Hepatocyte (in vitro differentiated cells): ENCODE measurements at regions not wholly inside any gene's neighbourhood (a gene's known extent, or its start where the extent isn't known, plus 50 kb on each side); places are given as distances from the start of the nearest gene placed in this dataset.

Source experiments
- DNase-seq: peaks from one replicate; pipeline ENCODE4 v3.0.0-alpha.2; 2016; ENCODE audit warnings: low spot score
- H2AFZ ChIP-seq: fragments of 200-600 bp; sonication (generic); 2 replicates; pipeline ENCODE4 v1.6.0; 2016; ENCODE audit warnings: antibody characterized with exemption, mild to moderate bottlenecking
- H3K27ac ChIP-seq: fragments of 200-600 bp; sonication (generic); 2 replicates; pipeline ENCODE4 v1.5.1; 2016; ENCODE audit warnings: mild to moderate bottlenecking
- H3K27me3 ChIP-seq: fragments of 200-600 bp; sonication (generic); 2 replicates; pipeline ENCODE4 v1.6.1; 2016
- H3K36me3 ChIP-seq: fragments of 200-600 bp; sonication (generic); replicated peaks from 2 replicates; pipeline ENCODE4 v1.5.1; 2016; ENCODE audit warnings: low read depth; ENCODE audit not compliant: insufficient read depth
- H3K4me1 ChIP-seq: fragments of 200-600 bp; sonication (generic); 2 replicates; pipeline ENCODE4 v1.5.1; 2016; ENCODE audit warnings: mild to moderate bottlenecking, moderate library complexity; ENCODE audit not compliant: insufficient read depth
- H3K4me2 ChIP-seq: fragments of 200-600 bp; sonication (generic); 2 replicates; pipeline ENCODE4 v1.6.0; 2016
- H3K4me3 ChIP-seq: fragments of 200-600 bp; sonication (generic); 2 replicates; pipeline ENCODE4 v1.5.1; 2016; ENCODE audit warnings: mild to moderate bottlenecking
- H3K79me2 ChIP-seq: fragments of 200-600 bp; sonication (generic); 2 replicates; pipeline ENCODE4 v1.6.0; 2017; ENCODE audit warnings: mild to moderate bottlenecking
- H3K9me2 ChIP-seq: fragments of 200-600 bp; sonication (generic); replicated peaks from 2 replicates; pipeline ENCODE4 v1.6.0; 2017; ENCODE audit warnings: mild to moderate bottlenecking; ENCODE audit not compliant: insufficient read depth
- H3K9me3 ChIP-seq: fragments of 200-600 bp; sonication (generic); 2 replicates; pipeline ENCODE4 v1.5.1; 2016; ENCODE audit warnings: low read depth, mild to moderate bottlenecking
- H4K20me1 ChIP-seq: fragments of 200-600 bp; sonication (generic); 2 replicates; pipeline ENCODE4 v1.6.0; 2016; ENCODE audit warnings: mild to moderate bottlenecking; ENCODE audit not compliant: insufficient read depth, poor library complexity, severe bottlenecking
- CTCF ChIP-seq: fragments of 200-600 bp; sonication (generic); IDR thresholded peaks from 2 replicates; pipeline ENCODE4 v1.5.1; 2016; ENCODE audit warnings: antibody characterized with exemption, mild to moderate bottlenecking; ENCODE audit not compliant: poor library complexity
- EZH2 ChIP-seq: fragments of 200-600 bp; sonication (generic); IDR thresholded peaks from 2 replicates; pipeline ENCODE4 v1.6.1; 2016; ENCODE audit warnings: antibody characterized with exemption, mild to moderate bottlenecking, borderline replicate concordance
- EZH2phosphoT487 ChIP-seq: fragments of 200-600 bp; sonication (generic); IDR thresholded peaks from one replicate; pipeline ENCODE4 v1.6.1; 2018; ENCODE audit warnings: antibody characterized with exemption, mild to moderate bottlenecking, low read depth, moderate library complexity; ENCODE audit not compliant: unreplicated experiment, severe bottlenecking
- WGBS: methylation state at CpG from one replicate; pipeline ENCODE4 v1.1.6; 2016; ENCODE audit warnings: low lambda C conversion rate; ENCODE audit errors: missing lambda C conversion rate; 5-methylcytosine and 5-hydroxymethylcytosine counted together

DNA sequence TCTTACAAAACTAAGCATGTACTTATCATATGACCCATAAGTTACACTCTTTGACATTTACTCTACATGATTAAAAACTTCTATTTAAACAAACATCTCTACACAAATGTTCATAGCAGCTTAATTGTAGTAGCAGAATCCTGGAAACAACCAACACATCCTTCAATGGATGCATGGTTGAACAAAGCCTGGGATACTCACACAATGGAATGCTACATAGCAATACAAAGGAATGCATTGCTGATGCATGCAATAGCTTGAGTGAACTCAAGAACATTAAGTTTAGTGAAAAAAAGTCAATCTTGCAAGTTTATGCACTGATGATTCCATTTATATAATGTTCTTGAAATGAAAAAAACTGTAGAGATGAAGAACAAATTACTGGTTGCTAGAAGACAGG lies 686.9 kb downstream of the LRRIQ3 start:
- no peak for DNase-seq
- no peaks in the 10 kb centered on the region for H3K27me3 ChIP-seq
- H4K20me1 ChIP-seq, result no peaks in the 10 kb centered on the region
- TF ChIP-seq EZH2phosphoT487 (no peak), EZH2 (no peak), CTCF (no peak)
- no peaks in the 10 kb centered on the region for H3K79me2 ChIP-seq
- no peak overlapping the region for H2AFZ ChIP-seq
- no peak overlapping the region for H3K27ac ChIP-seq
- H3K9me2 ChIP-seq, result no peaks in the 10 kb centered on the region
- H3K4me3 ChIP-seq, result no peak overlapping the region
- H3K36me3 ChIP-seq, result no peaks in the 10 kb centered on the region
- no peaks in the 10 kb centered on the region for H3K4me1 ChIP-seq
- H3K4me2 ChIP-seq, result no peak overlapping the region
- H3K9me3 ChIP-seq, result no peaks in the 10 kb centered on the region

GRCh38 chr1:73500154-73500553 lies 697.8 kb downstream of the LRRIQ3 start:
- Histone ChIP-seq H3K27me3 (no peaks in the 10 kb centered on the region), H3K4me1 (no peaks in the 10 kb centered on the region), H3K9me3 (no peaks in the 10 kb centered on the region), H3K27ac (no peak overlapping the region), H2AFZ (no peak overlapping the region), H3K4me2 (no peak overlapping the region), H3K4me3 (no peak overlapping the region), H3K36me3 (no peaks in the 10 kb centered on the region), H3K9me2 (no peaks in the 10 kb centered on the region), H3K79me2 (no peaks in the 10 kb centered on the region), H4K20me1 (no peaks in the 10 kb centered on the region)
- no peak for DNase-seq
- TF ChIP-seq EZH2 (no peak), CTCF (no peak), EZH2phosphoT487 (no peak)
- WGBS, result 82% methylated on average over 2 of the region's 2 CpGs

DNA sequence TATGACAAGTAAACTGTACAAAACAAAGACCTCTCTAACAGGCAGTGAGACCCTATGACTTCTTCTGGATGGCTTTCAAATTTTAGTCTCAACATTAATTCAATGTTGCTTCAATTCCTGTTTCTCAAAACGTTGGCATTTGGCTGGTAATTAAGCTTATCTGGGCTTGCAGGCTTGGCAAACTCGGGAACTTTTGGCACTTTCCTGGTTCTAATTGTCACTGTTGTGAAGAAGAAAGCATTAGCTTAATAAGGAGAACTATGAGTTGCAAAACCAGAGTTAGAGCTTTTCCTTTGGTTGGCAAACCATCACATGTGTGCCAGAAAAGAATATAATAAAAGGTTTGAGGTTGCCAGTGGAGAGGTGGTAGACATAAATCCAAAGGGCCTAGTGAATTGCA lies 698.3 kb downstream of the LRRIQ3 start:
- WGBS, result 54% methylated on average over 2 of the region's 2 CpGs
- H3K27ac ChIP-seq, result no peak overlapping the region
- H3K79me2 ChIP-seq, result no peaks in the 10 kb centered on the region
- no peak for TF ChIP-seq EZH2
- TF ChIP-seq EZH2phosphoT487, result no peak
- TF ChIP-seq CTCF, result no peak
- H3K9me3 ChIP-seq, result no peaks in the 10 kb centered on the region
- no peaks in the 10 kb centered on the region for H3K4me1 ChIP-seq
- no peaks in the 10 kb centered on the region for H3K36me3 ChIP-seq
- DNase-seq, result no peak
- H3K4me3 ChIP-seq, result no peak overlapping the region
- H4K20me1 ChIP-seq, result no peaks in the 10 kb centered on the region
- H3K27me3 ChIP-seq, result no peaks in the 10 kb centered on the region
- H3K4me2 ChIP-seq, result no peak overlapping the region
- no peak overlapping the region for H2AFZ ChIP-seq
- no peaks in the 10 kb centered on the region for H3K9me2 ChIP-seq

DNA sequence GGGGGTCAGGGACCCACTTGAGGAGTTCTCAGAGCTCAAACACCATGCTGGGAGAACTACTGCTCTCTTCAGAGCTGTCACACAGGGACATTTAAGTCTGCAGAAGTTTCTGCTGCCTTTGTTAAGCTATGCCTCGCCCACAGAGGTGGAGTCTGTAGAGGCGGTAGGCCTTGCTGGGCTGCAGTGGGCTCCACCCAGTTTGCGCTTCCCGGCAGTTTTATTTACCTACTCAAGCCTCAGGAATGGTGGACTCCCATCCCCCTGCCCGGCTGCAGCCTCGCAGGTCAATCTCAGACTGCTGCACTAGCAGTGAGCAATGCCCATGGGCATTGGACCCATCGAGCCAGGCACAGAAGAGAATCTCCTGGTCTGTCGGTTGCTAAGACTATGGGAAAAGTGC lies 706.4 kb downstream of the LRRIQ3 start:
- TF ChIP-seq EZH2phosphoT487, result no peak
- no peak for TF ChIP-seq CTCF
- no peak for TF ChIP-seq EZH2
- Histone ChIP-seq H4K20me1 (no peaks in the 10 kb centered on the region), H3K4me2 (no peak overlapping the region), H3K79me2 (no peaks in the 10 kb centered on the region), H3K4me3 (no peak overlapping the region), H3K27me3 (no peaks in the 10 kb centered on the region), H3K36me3 (no peaks in the 10 kb centered on the region), H3K9me2 (no peaks in the 10 kb centered on the region), H2AFZ (no peak overlapping the region), H3K9me3 (no peaks in the 10 kb centered on the region), H3K27ac (no peak overlapping the region), H3K4me1 (no peaks in the 10 kb centered on the region)
- 92% methylated on average over 8 of the region's 8 CpGs for WGBS
- DNase-seq, result no peak
